Esophagus muscularis mucosa (tissue), 4 donors: ENCODE measurements at regions not wholly inside any gene's neighbourhood (a gene's known extent, or its start where the extent isn't known, plus 50 kb on each side); places are given as distances from the start of the nearest gene placed in this dataset.

Source experiments
- CTCF ChIP-seq, 3 experiments: fragments of 200-600 bp in 2 of 3; fragments of 450-650 bp in 1 of 3; sonication (generic) in 2 of 3; IDR thresholded peaks; one replicate each; pipeline ENCODE4 v1.5.1; 2017 to 2019; ENCODE audit warnings: antibody characterized with exemption in 3 of 3, mild to moderate bottlenecking in 2 of 3, moderate library complexity in 1 of 3
- EP300 ChIP-seq: sonication (generic); formaldehyde crosslinking; IDR thresholded peaks from one replicate; pipeline ENCODE4 v1.6.1; 2017; ENCODE audit warnings: antibody characterized with exemption
- POLR2A ChIP-seq: fragments of 450-650 bp; IDR thresholded peaks from one replicate; pipeline ENCODE4 v1.6.1; 2017; ENCODE audit warnings: antibody characterized with exemption, moderate library complexity, mild to moderate bottlenecking, low read depth
- POLR2AphosphoS5 ChIP-seq, 2 donors: sonication (generic); formaldehyde crosslinking; IDR thresholded peaks; one replicate each; pipeline ENCODE4 v1.6.1; 2017; ENCODE audit warnings: antibody characterized with exemption in 2 of 2

GRCh38 chr7:46315891-46316290 is 394.8 kb upstream of the IGFBP3 start:
- TF ChIP-seq CTCF (IDR thresholded peaks at IDR 0.05): no peak
- no peak for TF ChIP-seq POLR2A
- TF ChIP-seq EP300: no peak
- TF ChIP-seq POLR2AphosphoS5 (IDR thresholded peaks at IDR 0.05): no peak
